Sigmoid colon (tissue), 6 donors: ENCODE measurements at regions not wholly inside any gene's neighbourhood (a gene's known extent, or its start where the extent isn't known, plus 50 kb on each side); places are given as distances from the start of the nearest gene placed in this dataset.

Experiments used
- DNase-seq: peaks from one replicate; pipeline ENCODE4 v3.0.0-alpha.2; 2019
- H3K27ac ChIP-seq, 4 donors: fragments of 200-600 bp; sonication (generic); one replicate each; pipeline ENCODE4 v1.5.1; 2016 to 2019; ENCODE audit warnings: mild to moderate bottlenecking in 1 of 4
- H3K27me3 ChIP-seq, 3 donors: fragments of 200-600 bp; sonication (generic); one replicate each; pipeline ENCODE4 v1.5.1; 2019; ENCODE audit warnings: mild to moderate bottlenecking in 1 of 3
- H3K36me3 ChIP-seq, 4 donors: fragments of 200-600 bp; sonication (generic); one replicate each; pipeline ENCODE4 v1.5.1; 2016 to 2019
- H3K4me1 ChIP-seq, 4 donors: fragments of 200-600 bp; sonication (generic); one replicate each; pipeline ENCODE4 v1.5.1; 2017 to 2019
- H3K4me3 ChIP-seq, 4 donors: fragments of 200-600 bp; sonication (generic); one replicate each; pipeline ENCODE4 v1.5.1; 2017 to 2019; ENCODE audit warnings: mild to moderate bottlenecking in 2 of 4, moderate library complexity in 1 of 4
- H3K9me3 ChIP-seq, 4 donors: fragments of 200-600 bp in 3 of 4; sonication (generic) in 3 of 4; one replicate each; pipeline versions ENCODE4 v1.5.1 to v1.6.1; 2013 to 2019
- CTCF ChIP-seq, 4 experiments: fragments of 450-650 bp in 3 of 4; fragments of 200-600 bp in 1 of 4; IDR thresholded peaks; one replicate each; pipeline ENCODE4 v1.5.1; 2016 to 2019; ENCODE audit warnings: antibody characterized with exemption in 4 of 4, mild to moderate bottlenecking in 3 of 4, moderate library complexity in 2 of 4
- EP300 ChIP-seq, 4 donors: sonication (generic); formaldehyde crosslinking; IDR thresholded peaks; one replicate each; pipeline ENCODE4 v1.6.1; 2017; ENCODE audit warnings: antibody characterized with exemption in 4 of 4
- POLR2A ChIP-seq, 2 donors: fragments of 450-650 bp; IDR thresholded peaks; one replicate each; pipeline ENCODE4 v1.6.1; 2016; ENCODE audit warnings: antibody characterized with exemption in 2 of 2, mild to moderate bottlenecking in 2 of 2, moderate library complexity in 2 of 2
- POLR2AphosphoS5 ChIP-seq, 4 donors: sonication (generic); formaldehyde crosslinking; IDR thresholded peaks; one replicate each; pipeline ENCODE4 v1.6.1; 2017; ENCODE audit warnings: antibody characterized with exemption in 4 of 4
- whole genome bisulfite sequencing, 2 donors: extraction: QIAGEN DNeasy Blood & Tissue Kit; methylation state at CpG; one replicate each; pipeline ENCODE4 v1.1.7; 2013; 5-methylcytosine and 5-hydroxymethylcytosine counted together
- intact Hi-C: fragments of 100-400 bp; cut with DNase I; formaldehyde crosslinking; loops from one replicate; pipeline ENCODE4 v1.15.1; 2023
- donor health status: healthy with polysubstance abuse.
- donor health status: healthy.

GRCh38 chr5:67971971-67972821 is 243.4 kb upstream of the PIK3R1 start:
- intact Hi-C loops: no loop called here
- no peak overlapping the region for H3K4me3 ChIP-seq
- peaks cover 0 to 21% (median 18%) of the 10 kb centered on the region in 4 donors for H3K4me1 ChIP-seq
- TF ChIP-seq CTCF (IDR thresholded peaks at IDR 0.05) (no peak), POLR2A (IDR thresholded peaks at IDR 0.05) (no peak), POLR2AphosphoS5 (IDR thresholded peaks at IDR 0.05) (no peak), EP300 (IDR thresholded peaks at IDR 0.05) (no peak)
- no peaks in the 10 kb centered on the region for H3K27me3 ChIP-seq
- H3K9me3 ChIP-seq: no peaks in the 10 kb centered on the region
- DNase-seq: no peak
- H3K36me3 ChIP-seq: no peaks in the 10 kb centered on the region
- H3K27ac ChIP-seq: peak overlapping the region; percentile 21 to 76 (median 45)
- 56 to 63% methylated on average over 5 of the region's 5 CpGs for WGBS, 2 donors

GRCh38 chr5:67971223-67971830 is 244.2 kb upstream of the PIK3R1 start:
- WGBS, 2 donors: 6 to 52% methylated on average over 4 of the region's 4 CpGs
- H3K27ac ChIP-seq: peak overlapping the region; percentile 52 to 76 (median 58)
- H3K4me3 ChIP-seq: no peak overlapping the region
- peaks cover 0 to 21% (median 18%) of the 10 kb centered on the region in 4 donors for H3K4me1 ChIP-seq
- no peaks in the 10 kb centered on the region for H3K36me3 ChIP-seq
- no peaks in the 10 kb centered on the region for H3K9me3 ChIP-seq
- TF ChIP-seq POLR2AphosphoS5 (IDR thresholded peaks at IDR 0.05): peak; percentile 72 to 84 (median 76)
- no peak for TF ChIP-seq POLR2A (IDR thresholded peaks at IDR 0.05)
- no peak for TF ChIP-seq CTCF (IDR thresholded peaks at IDR 0.05)
- peak; percentile 7 to 76 (median 35) for TF ChIP-seq EP300 (IDR thresholded peaks at IDR 0.05)
- intact Hi-C loops: no loop called here
- DNase-seq: peak; percentile 72
- no peaks in the 10 kb centered on the region for H3K27me3 ChIP-seq

- 92 to 94% methylated on average over 2 of the region's 2 CpGs for WGBS, 2 donors
- intact Hi-C loops: no loop called here
- TF ChIP-seq CTCF (IDR thresholded peaks at IDR 0.05) (no peak), POLR2A (IDR thresholded peaks at IDR 0.05) (no peak), EP300 (IDR thresholded peaks at IDR 0.05) (no peak), POLR2AphosphoS5 (IDR thresholded peaks at IDR 0.05) (no peak)
- no peak for DNase-seq
- Histone ChIP-seq H3K27ac (no peak overlapping the region), H3K36me3 (no peaks in the 10 kb centered on the region), H3K9me3 (no peaks in the 10 kb centered on the region), H3K4me3 (no peak overlapping the region), H3K27me3 (no peaks in the 10 kb centered on the region), H3K4me1 (peaks cover 0 to 21% (median 18%) of the 10 kb centered on the region in 4 donors)
Measured at GRCh38 chr5:67969631-67970030, 245.9 kb upstream of the PIK3R1 start.

- no peak for TF ChIP-seq POLR2AphosphoS5 (IDR thresholded peaks at IDR 0.05)
- TF ChIP-seq EP300 (IDR thresholded peaks at IDR 0.05): no peak
- TF ChIP-seq POLR2A (IDR thresholded peaks at IDR 0.05): no peak
- no peak for TF ChIP-seq CTCF (IDR thresholded peaks at IDR 0.05)
- Histone ChIP-seq H3K9me3 (no peaks in the 10 kb centered on the region), H3K4me3 (no peak overlapping the region), H3K27me3 (no peaks in the 10 kb centered on the region), H3K27ac (no peak overlapping the region), H3K36me3 (no peaks in the 10 kb centered on the region), H3K4me1 (peaks cover 0 to 21% (median 18%) of the 10 kb centered on the region in 4 donors)
- WGBS, 2 donors: 84% methylated on average over 2 of the region's 2 CpGs
- intact Hi-C loops: no loop called here
- DNase-seq: no peak
Measured at GRCh38 chr5:67969176-67969575, 246.4 kb upstream of the PIK3R1 start.
